Nephron (organoid): ENCODE measurements at regions not wholly inside any gene's neighbourhood (a gene's known extent, or its start where the extent isn't known, plus 50 kb on each side); places are given as distances from the start of the nearest gene placed in this dataset.

Experiments
- H3K27ac Mint-ChIP-seq, 3 experiments: 2 replicates each; pipeline ENCODE4 v1.8.0; 2020; ENCODE audit warnings: mixed read lengths in 3 of 3, mild to moderate bottlenecking in 2 of 3, moderate library complexity in 1 of 3
- H3K27me3 Mint-ChIP-seq: 2 replicates; pipeline ENCODE4 v1.8.0; 2021; ENCODE audit warnings: low read depth, mild to moderate bottlenecking, moderate library complexity, mixed read lengths
- H3K36me3 Mint-ChIP-seq: 2 replicates; pipeline ENCODE4 v1.8.0; 2020; ENCODE audit warnings: low read depth, mixed read lengths
- H3K4me1 Mint-ChIP-seq: 2 replicates; pipeline ENCODE4 v1.8.0; 2020; ENCODE audit warnings: mixed read lengths
- H3K4me3 Mint-ChIP-seq, 3 experiments: 2 replicates each; pipeline ENCODE4 v1.8.0; 2020; ENCODE audit warnings: mild to moderate bottlenecking in 3 of 3, mixed read lengths in 3 of 3, moderate library complexity in 2 of 3
- H3K9me3 Mint-ChIP-seq: 2 replicates; pipeline ENCODE4 v1.8.0; 2020; ENCODE audit warnings: mixed read lengths
- CTCF ChIP-seq, 3 experiments: fragments of 200-600 bp; sonication (generic); IDR thresholded peaks; one replicate each; pipeline ENCODE4 v1.5.0; 2021; ENCODE audit warnings: antibody characterized with exemption in 3 of 3; ENCODE audit not compliant: unreplicated experiment in 3 of 3

GRCh38 chr20:52422574-52423336 is 231.2 kb upstream of the ZFP64 start:
- Mint-ChIP-seq H3K4me1 (peaks cover 13% of the 10 kb centered on the region), H3K9me3 (peaks cover 17% of the 10 kb centered on the region), H3K27ac (peak overlapping the region in 1 of 3 experiments; percentile 23), H3K36me3 (peaks cover 5% of the 10 kb centered on the region), H3K27me3 (peaks cover 4% of the 10 kb centered on the region), H3K4me3 (no peak overlapping the region)
- no peak for TF ChIP-seq CTCF (IDR thresholded peaks at IDR 0.05; ENCODE audit: unreplicated experiment in 3 of 3)

- Mint-ChIP-seq H3K4me3 (no peak overlapping the region), H3K27ac (no peak overlapping the region), H3K27me3 (peaks cover 4% of the 10 kb centered on the region), H3K9me3 (peaks cover 15% of the 10 kb centered on the region), H3K36me3 (peaks cover 5% of the 10 kb centered on the region), H3K4me1 (peaks cover 11% of the 10 kb centered on the region)
- no peak for TF ChIP-seq CTCF (IDR thresholded peaks at IDR 0.05; ENCODE audit: unreplicated experiment in 3 of 3)
Observed at GRCh38 chr20:52420805-52421204, 229.2 kb upstream of the ZFP64 start.

- H3K27me3 Mint-ChIP-seq: peaks cover 4% of the 10 kb centered on the region
- H3K27ac Mint-ChIP-seq: no peak overlapping the region
- H3K4me1 Mint-ChIP-seq: no peaks in the 10 kb centered on the region
- no peak for TF ChIP-seq CTCF (IDR thresholded peaks at IDR 0.05; ENCODE audit: unreplicated experiment in 3 of 3)
- H3K9me3 Mint-ChIP-seq: peaks cover 14% of the 10 kb centered on the region
- H3K4me3 Mint-ChIP-seq: no peak overlapping the region
- peaks cover 3% of the 10 kb centered on the region for H3K36me3 Mint-ChIP-seq
Observed at GRCh38 chr20:52419205-52419604, 227.6 kb upstream of the ZFP64 start.

- Mint-ChIP-seq H3K9me3 (peaks cover 18% of the 10 kb centered on the region), H3K27ac (no peak overlapping the region), H3K4me3 (no peak overlapping the region), H3K36me3 (no peaks in the 10 kb centered on the region), H3K4me1 (peaks cover 5% of the 10 kb centered on the region), H3K27me3 (no peaks in the 10 kb centered on the region)
- no peak for TF ChIP-seq CTCF (IDR thresholded peaks at IDR 0.05; ENCODE audit: unreplicated experiment in 3 of 3)
Observed at GRCh38 chr20:52416953-52417352, 225.4 kb upstream of the ZFP64 start.

GRCh38 chr20:52411611-52412010 is 220.0 kb upstream of the ZFP64 start:
- Mint-ChIP-seq H3K4me1 (peaks cover 20% of the 10 kb centered on the region), H3K36me3 (no peaks in the 10 kb centered on the region), H3K4me3 (no peak overlapping the region), H3K9me3 (peaks cover 5% of the 10 kb centered on the region), H3K27me3 (peaks cover 5% of the 10 kb centered on the region), H3K27ac (no peak overlapping the region)
- no peak for TF ChIP-seq CTCF (IDR thresholded peaks at IDR 0.05; ENCODE audit: unreplicated experiment in 3 of 3)

GRCh38 chr20:52410731-52411234 is 219.2 kb upstream of the ZFP64 start:
- peak overlapping the region; percentile 28 to 87 (median 84) for H3K27ac Mint-ChIP-seq
- peaks cover 5% of the 10 kb centered on the region for H3K9me3 Mint-ChIP-seq
- peaks cover 5% of the 10 kb centered on the region for H3K27me3 Mint-ChIP-seq
- H3K4me3 Mint-ChIP-seq: peak overlapping the region in 1 of 3 experiments; percentile 40
- H3K36me3 Mint-ChIP-seq: no peaks in the 10 kb centered on the region
- peaks cover 20% of the 10 kb centered on the region for H3K4me1 Mint-ChIP-seq
- TF ChIP-seq CTCF (IDR thresholded peaks at IDR 0.05; ENCODE audit: unreplicated experiment in 3 of 3): no peak
